HAP-1 (cell line): ENCODE measurements at regions not wholly inside any gene's neighbourhood (a gene's known extent, or its start where the extent isn't known, plus 50 kb on each side); places are given as distances from the start of the nearest gene placed in this dataset.

Source experiments
- DNase-seq, 2 experiments: peaks; one replicate each; pipeline ENCODE4 v3.0.0-alpha.2; 2016 to 2020; ENCODE audit warnings: low spot score in 2 of 2
- H3K27me3 ChIP-seq: fragments of 250-450 bp; sonication (Bioruptor Pico); 2 replicates; pipeline ENCODE4 v1.5.1; 2020; ENCODE audit warnings: low read depth, mild to moderate bottlenecking, moderate library complexity
- H3K36me3 ChIP-seq: fragments of 250-450 bp; sonication (Bioruptor Pico); replicated peaks from 2 replicates; pipeline ENCODE4 v1.5.1; 2020; ENCODE audit warnings: mild to moderate bottlenecking
- H3K4me1 ChIP-seq: fragments of 250-450 bp; sonication (Bioruptor Pico); 2 replicates; pipeline ENCODE4 v1.5.1; 2020; ENCODE audit warnings: mild to moderate bottlenecking
- H3K4me3 ChIP-seq: fragments of 250-450 bp; sonication (Bioruptor Pico); 2 replicates; pipeline ENCODE4 v1.5.1; 2020; ENCODE audit warnings: mild to moderate bottlenecking, moderate library complexity
- H3K9me3 ChIP-seq: fragments of 250-450 bp; sonication (Bioruptor Pico); 2 replicates; pipeline ENCODE4 v1.5.1; 2020; ENCODE audit warnings: mild to moderate bottlenecking, moderate library complexity
- in situ Hi-C: fragments of 300-500 bp; cut with MboI; formaldehyde crosslinking; loops from 3 replicates; pipeline ENCODE4 v1.14.3; 2020; ENCODE audit warnings: low sequenced_read_pairs, inconsistent platforms, mixed read lengths

GRCh38 chr2:52895726-52896340 is 871.8 kb upstream of the CHAC2 start:
- no peak for DNase-seq
- H3K4me1 ChIP-seq, result no peaks in the 10 kb centered on the region
- H3K4me3 ChIP-seq, result no peak overlapping the region
- H3K36me3 ChIP-seq, result no peaks in the 10 kb centered on the region
- no peaks in the 10 kb centered on the region for H3K27me3 ChIP-seq
- in situ Hi-C loops, result no loop called here
- H3K9me3 ChIP-seq, result no peaks in the 10 kb centered on the region

- Histone ChIP-seq H3K36me3 (no peaks in the 10 kb centered on the region), H3K4me1 (no peaks in the 10 kb centered on the region), H3K9me3 (no peaks in the 10 kb centered on the region), H3K27me3 (no peaks in the 10 kb centered on the region), H3K4me3 (no peak overlapping the region)
- DNase-seq, result no peak
- in situ Hi-C loops, result no loop called here
These were observed 881.0 kb upstream of the CHAC2 start for GRCh38 chr2:52886556-52886955.

- no peak for DNase-seq
- Histone ChIP-seq H3K4me3 (no peak overlapping the region), H3K36me3 (no peaks in the 10 kb centered on the region), H3K9me3 (no peaks in the 10 kb centered on the region), H3K27me3 (no peaks in the 10 kb centered on the region), H3K4me1 (no peaks in the 10 kb centered on the region)
- in situ Hi-C loops, result no loop called here
These were observed 882.7 kb upstream of the CHAC2 start for GRCh38 chr2:52884761-52885352.

GRCh38 chr2:52882974-52883373 is 884.6 kb upstream of the CHAC2 start:
- Histone ChIP-seq H3K36me3 (no peaks in the 10 kb centered on the region), H3K27me3 (no peaks in the 10 kb centered on the region), H3K9me3 (no peaks in the 10 kb centered on the region), H3K4me3 (no peak overlapping the region), H3K4me1 (no peaks in the 10 kb centered on the region)
- no peak for DNase-seq
- in situ Hi-C loops, result no loop called here

- H3K27me3 ChIP-seq, result no peaks in the 10 kb centered on the region
- no peaks in the 10 kb centered on the region for H3K9me3 ChIP-seq
- in situ Hi-C loops, result no loop called here
- H3K4me1 ChIP-seq, result no peaks in the 10 kb centered on the region
- no peak for DNase-seq
- no peak overlapping the region for H3K4me3 ChIP-seq
- H3K36me3 ChIP-seq, result no peaks in the 10 kb centered on the region
These were observed 886.0 kb upstream of the CHAC2 start for GRCh38 chr2:52881606-52882005.

GRCh38 chr2:52880872-52881271 is 886.7 kb upstream of the CHAC2 start:
- DNase-seq, result no peak
- Histone ChIP-seq H3K27me3 (no peaks in the 10 kb centered on the region), H3K9me3 (no peaks in the 10 kb centered on the region), H3K4me3 (no peak overlapping the region), H3K36me3 (no peaks in the 10 kb centered on the region), H3K4me1 (no peaks in the 10 kb centered on the region)
- in situ Hi-C loops, result no loop called here

GRCh38 chr2:52879561-52879960 is 888.0 kb upstream of the CHAC2 start:
- no peaks in the 10 kb centered on the region for H3K36me3 ChIP-seq
- H3K9me3 ChIP-seq, result no peaks in the 10 kb centered on the region
- DNase-seq, result no peak
- in situ Hi-C loops, result no loop called here
- no peaks in the 10 kb centered on the region for H3K4me1 ChIP-seq
- no peak overlapping the region for H3K4me3 ChIP-seq
- H3K27me3 ChIP-seq, result no peaks in the 10 kb centered on the region

- Histone ChIP-seq H3K27me3 (no peaks in the 10 kb centered on the region), H3K4me1 (no peaks in the 10 kb centered on the region), H3K9me3 (no peaks in the 10 kb centered on the region), H3K36me3 (no peaks in the 10 kb centered on the region), H3K4me3 (no peak overlapping the region)
- no peak for DNase-seq
- in situ Hi-C loops, result no loop called here
These were observed 889.9 kb upstream of the CHAC2 start for GRCh38 chr2:52877703-52878102.

- in situ Hi-C loops, result no loop called here
- Histone ChIP-seq H3K9me3 (no peaks in the 10 kb centered on the region), H3K4me1 (no peaks in the 10 kb centered on the region), H3K27me3 (no peaks in the 10 kb centered on the region), H3K36me3 (no peaks in the 10 kb centered on the region), H3K4me3 (no peak overlapping the region)
- no peak for DNase-seq
These were observed 893.0 kb upstream of the CHAC2 start for GRCh38 chr2:52874466-52875106.

- no peaks in the 10 kb centered on the region for H3K36me3 ChIP-seq
- in situ Hi-C loops, result no loop called here
- no peaks in the 10 kb centered on the region for H3K4me1 ChIP-seq
- no peak for DNase-seq
- H3K9me3 ChIP-seq, result no peaks in the 10 kb centered on the region
- no peaks in the 10 kb centered on the region for H3K27me3 ChIP-seq
- H3K4me3 ChIP-seq, result no peak overlapping the region
These were observed 904.8 kb upstream of the CHAC2 start for GRCh38 chr2:52862801-52863200.

- H3K4me1 ChIP-seq, result no peaks in the 10 kb centered on the region
- no peaks in the 10 kb centered on the region for H3K36me3 ChIP-seq
- H3K4me3 ChIP-seq, result no peak overlapping the region
- H3K27me3 ChIP-seq, result no peaks in the 10 kb centered on the region
- in situ Hi-C loops, result no loop called here
- H3K9me3 ChIP-seq, result no peaks in the 10 kb centered on the region
- DNase-seq, result no peak
These were observed 906.0 kb upstream of the CHAC2 start for GRCh38 chr2:52861596-52861995.

GRCh38 chr2:52859065-52859464 is 908.5 kb upstream of the CHAC2 start:
- no peaks in the 10 kb centered on the region for H3K9me3 ChIP-seq
- H3K4me3 ChIP-seq, result no peak overlapping the region
- H3K27me3 ChIP-seq, result no peaks in the 10 kb centered on the region
- H3K36me3 ChIP-seq, result no peaks in the 10 kb centered on the region
- no peaks in the 10 kb centered on the region for H3K4me1 ChIP-seq
- in situ Hi-C loops, result no loop called here
- no peak for DNase-seq

GRCh38 chr2:52857722-52858121 is 909.9 kb upstream of the CHAC2 start:
- H3K9me3 ChIP-seq, result no peaks in the 10 kb centered on the region
- no peaks in the 10 kb centered on the region for H3K27me3 ChIP-seq
- no peak for DNase-seq
- no peaks in the 10 kb centered on the region for H3K4me1 ChIP-seq
- no peak overlapping the region for H3K4me3 ChIP-seq
- no peaks in the 10 kb centered on the region for H3K36me3 ChIP-seq
- in situ Hi-C loops, result no loop called here

GRCh38 chr2:52852006-52852405 is 915.6 kb upstream of the CHAC2 start:
- in situ Hi-C loops, result no loop called here
- Histone ChIP-seq H3K4me3 (no peak overlapping the region), H3K36me3 (no peaks in the 10 kb centered on the region), H3K4me1 (no peaks in the 10 kb centered on the region), H3K9me3 (no peaks in the 10 kb centered on the region), H3K27me3 (no peaks in the 10 kb centered on the region)
- DNase-seq, result no peak
